GM19467 (cell line): ENCODE measurements at regions not wholly inside any gene's neighbourhood (a gene's known extent, or its start where the extent isn't known, plus 50 kb on each side); places are given as distances from the start of the nearest gene placed in this dataset.

Experiments
- ATAC-seq: cut with Tn5 transposase; IDR thresholded peaks from one replicate; pipeline ENCODE4 v1.9.1; 2021; ENCODE audit warnings: mild to moderate bottlenecking, moderate library complexity; ENCODE audit not compliant: unreplicated experiment

DNA sequence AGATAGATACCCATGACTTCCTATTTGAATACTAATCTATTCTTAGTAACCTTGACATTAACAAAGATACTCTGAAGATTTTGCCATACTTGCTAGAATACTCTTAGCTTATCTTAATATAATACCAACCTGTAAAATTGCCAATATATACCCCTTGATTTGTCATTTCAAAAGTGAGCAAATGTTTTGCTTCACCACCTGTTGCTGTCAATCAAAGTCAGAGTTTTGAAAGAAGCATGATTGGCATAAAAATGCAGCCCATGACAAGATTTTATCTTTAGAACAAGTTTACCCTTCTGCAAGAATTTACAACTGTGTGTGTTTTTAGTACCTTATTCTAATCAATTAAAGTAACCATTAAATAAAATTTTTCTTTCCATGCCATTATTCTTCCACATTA is 236.2 kb downstream of the TBX18 start:
- ATAC-seq: no peak

DNA sequence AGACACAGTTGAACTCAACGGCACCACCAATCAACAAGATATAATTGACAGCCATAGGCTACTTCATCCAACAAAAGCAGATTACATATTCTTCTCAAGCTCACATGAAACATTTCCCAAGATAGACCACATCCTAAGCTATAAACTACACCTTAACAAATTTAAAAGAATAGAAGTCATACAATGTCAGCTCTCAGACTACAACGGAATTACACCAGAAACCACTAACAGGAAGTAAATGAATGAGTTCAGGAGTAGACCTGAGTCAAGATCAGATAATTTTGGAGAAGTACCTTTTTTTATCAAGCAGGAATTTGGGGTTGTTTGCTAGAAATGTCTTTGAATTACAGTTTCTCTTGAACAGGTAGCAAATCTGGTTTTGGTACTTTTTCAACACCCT is 237.8 kb downstream of the TBX18 start:
- no peak for ATAC-seq

DNA sequence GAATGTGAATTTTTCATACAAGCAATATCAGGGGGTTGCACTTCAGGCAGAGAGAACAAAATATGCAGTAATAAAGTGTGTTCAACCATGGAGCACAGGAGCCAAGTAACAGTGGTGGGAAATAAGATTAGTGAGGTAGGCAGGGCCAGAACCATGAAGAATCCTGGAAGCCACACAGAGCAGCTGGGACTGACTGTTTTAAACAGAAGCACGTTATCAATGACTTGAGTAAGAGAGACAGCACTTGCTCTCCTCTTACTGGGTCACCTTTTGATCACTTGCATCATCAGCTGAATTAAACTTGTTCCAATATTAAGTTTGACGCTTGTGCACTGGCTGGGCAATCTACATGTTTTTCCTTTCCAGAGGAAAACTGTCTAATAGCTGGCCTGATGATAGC is 238.5 kb downstream of the TBX18 start:
- ATAC-seq: no peak

DNA sequence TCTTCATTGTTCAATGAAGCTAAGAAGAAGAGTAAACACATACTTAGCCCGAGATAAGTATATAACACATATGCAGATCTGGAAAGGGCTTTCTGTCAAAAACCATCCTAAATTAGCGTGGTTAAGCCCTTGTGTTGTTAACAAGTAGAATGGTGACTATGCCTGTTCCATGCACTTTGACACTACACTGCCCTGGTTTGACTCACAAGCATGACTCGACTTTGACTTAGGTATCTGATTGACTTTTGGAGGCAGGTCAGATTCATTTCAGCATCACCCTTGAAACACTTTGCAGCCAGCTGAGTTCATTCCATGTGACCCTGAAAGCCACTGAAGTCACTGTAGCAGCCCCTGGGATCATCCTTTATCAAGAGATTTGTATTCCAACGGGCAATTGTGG is 239.8 kb downstream of the TBX18 start:
- no peak for ATAC-seq

DNA sequence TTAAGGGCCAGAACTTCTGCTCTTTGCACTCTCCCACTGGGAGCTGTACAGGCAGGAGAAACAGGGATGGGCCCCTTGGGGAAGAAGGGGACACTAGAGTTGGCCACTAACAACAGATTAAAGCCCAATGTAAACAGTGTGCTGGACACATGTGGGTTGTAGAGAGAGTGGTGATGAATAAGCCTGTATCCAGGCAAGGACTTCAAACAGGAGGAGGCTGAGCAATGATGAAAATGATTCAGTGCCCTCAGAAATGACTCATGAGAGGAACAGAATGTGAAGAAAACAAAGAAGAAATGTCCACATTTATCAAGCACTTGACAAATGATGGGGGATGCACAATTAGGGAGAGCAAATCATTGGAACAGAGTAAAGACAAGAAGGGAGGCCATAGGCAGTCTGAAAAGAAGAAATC is 242.3 kb downstream of the TBX18 start:
- no peak for ATAC-seq

GRCh38 chr6:84521511-84521910 is 242.9 kb downstream of the TBX18 start:
- no peak for ATAC-seq

DNA sequence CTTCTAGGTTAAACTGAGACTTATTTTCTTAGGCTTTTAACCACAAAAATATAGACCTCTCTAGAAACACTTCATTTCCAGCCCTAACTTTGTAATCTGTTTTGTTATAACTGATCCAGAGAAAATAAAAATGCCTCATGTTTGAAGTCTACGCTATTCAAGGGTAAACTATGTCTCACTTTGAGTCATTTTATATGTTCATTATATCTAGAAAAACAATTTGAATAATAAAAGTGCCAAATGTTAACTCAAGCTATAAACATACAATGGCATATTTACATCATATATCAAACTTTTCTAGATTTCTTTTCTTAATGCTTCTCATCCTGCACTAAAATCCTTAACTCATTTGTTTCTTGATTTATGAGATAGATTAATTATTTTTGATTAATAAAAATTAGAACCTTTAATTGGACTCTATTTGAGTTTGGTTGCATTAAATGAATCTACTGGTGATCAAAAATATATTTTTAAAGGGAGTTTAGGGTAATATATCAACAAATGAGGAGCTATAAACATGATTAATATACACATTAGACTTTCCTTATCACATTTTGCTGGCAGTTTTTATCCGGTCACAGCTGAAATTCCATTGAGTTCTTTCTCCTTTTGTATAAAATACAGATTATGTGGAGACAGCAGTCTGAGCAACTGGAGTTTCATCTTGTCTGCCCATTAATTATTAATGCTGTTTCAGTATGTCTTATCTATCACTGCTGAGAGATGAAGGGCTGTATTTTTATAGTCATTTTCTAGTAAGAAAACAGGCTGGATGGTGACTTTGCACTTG is 246.5 kb downstream of the TBX18 start:
- ATAC-seq: no peak

DNA sequence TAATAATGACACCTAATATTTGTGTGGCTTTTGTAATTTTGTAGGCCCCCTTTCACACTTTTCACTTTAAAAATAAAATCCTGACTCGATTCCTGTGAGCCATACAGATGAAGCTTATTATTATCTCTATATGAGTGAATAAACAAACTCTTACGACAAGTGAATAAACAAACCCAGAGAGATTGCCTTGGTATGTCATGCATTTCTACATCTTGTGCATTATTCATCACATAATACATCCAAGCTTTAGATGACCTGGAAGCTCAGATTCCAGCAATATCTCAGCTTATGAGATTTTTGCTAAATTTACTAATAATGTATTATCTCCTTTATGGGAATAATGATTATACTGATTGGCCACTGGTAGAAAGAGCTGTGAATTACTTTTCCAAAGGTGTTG is 248.2 kb downstream of the TBX18 start:
- ATAC-seq: no peak

GRCh38 chr6:84515067-84515466 is 249.3 kb downstream of the TBX18 start:
- ATAC-seq: no peak

DNA sequence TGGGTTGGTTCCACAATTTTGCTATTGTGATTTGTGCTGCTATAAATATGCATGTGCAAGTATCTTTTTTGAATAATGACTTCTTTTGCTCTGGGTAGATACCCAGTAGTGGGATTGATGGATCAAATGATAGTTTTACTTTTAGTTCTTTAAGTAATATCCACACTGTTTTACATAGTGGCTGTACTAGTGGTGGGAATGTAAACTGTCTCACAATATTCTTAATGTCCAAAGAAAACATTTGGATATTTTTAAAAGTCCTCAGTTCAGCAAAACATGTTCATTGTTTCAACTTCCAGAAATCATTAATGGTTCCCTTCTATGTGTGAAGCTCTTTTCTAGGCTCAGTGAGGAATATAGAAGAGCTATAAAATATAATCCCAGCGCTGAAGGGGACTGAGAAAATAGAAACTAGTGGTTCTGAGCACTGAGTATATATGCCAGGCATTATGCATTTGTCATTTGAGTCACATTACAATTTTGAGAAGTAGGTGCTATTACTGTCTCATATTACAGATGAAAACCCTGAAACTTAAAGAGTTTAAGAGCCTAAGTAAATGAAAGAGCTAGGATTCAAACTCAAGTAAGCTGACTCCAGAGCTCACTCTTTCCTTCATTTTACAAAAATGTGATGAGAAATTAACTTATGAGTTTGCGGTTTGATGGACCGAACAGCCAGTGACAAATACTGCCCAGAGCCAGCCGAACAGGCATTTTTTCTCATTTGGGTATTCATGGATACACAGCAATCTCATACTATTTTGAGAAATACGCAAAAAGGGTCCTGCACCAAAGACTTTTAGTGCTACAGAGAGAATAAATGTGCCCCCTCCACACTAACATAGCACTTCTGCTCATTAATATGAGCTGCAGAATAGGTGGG is 250.1 kb downstream of the TBX18 start:
- ATAC-seq: no peak

GRCh38 chr6:84512391-84512790 is 252.0 kb downstream of the TBX18 start:
- ATAC-seq: no peak

DNA sequence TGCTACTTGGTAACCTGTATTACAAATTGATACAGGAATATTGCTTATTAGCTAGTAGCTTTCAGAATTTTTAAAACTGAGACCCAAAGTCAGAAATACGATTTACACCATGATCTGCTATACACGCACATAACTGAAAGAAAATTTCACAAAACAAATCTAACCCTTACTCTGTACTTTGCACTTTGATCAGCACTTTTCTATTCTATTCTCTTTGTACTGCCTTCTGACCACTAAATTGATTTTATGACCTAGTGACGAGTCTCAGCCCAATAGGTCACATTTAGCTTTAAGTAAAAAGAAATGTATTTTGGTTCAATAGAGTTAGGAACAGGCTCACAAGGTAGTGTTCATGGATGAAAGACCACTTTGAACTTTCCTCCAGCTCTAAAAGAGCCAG is 252.5 kb downstream of the TBX18 start:
- no peak for ATAC-seq

- no peak for ATAC-seq
Observed at GRCh38 chr6:84508981-84509380, 255.4 kb downstream of the TBX18 start.

- no peak for ATAC-seq
Observed at GRCh38 chr6:84508334-84508733, 256.1 kb downstream of the TBX18 start.

GRCh38 chr6:84504025-84504424 is 260.4 kb downstream of the TBX18 start:
- ATAC-seq: no peak

DNA sequence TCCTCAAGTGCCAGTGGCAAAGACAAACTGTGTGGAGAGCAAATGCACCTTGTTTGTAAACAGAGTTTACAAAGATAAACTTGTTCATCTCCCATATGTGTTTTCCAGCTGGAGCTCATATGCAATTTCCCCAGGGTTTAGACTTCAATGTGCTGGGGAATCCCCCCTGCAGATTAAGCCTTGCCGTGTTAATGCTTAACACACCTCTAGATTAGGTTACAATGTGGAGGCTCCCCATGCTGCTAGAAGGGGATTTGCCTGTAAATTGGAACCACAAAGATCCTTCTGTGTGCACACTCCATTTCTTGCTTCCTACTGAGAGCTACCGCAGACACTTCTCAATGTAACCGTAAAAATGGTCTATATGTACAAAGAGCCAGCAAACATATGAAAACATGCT is 263.1 kb downstream of the TBX18 start:
- no peak for ATAC-seq

- no peak for ATAC-seq
Observed at GRCh38 chr6:84500726-84501125, 263.7 kb downstream of the TBX18 start.

DNA sequence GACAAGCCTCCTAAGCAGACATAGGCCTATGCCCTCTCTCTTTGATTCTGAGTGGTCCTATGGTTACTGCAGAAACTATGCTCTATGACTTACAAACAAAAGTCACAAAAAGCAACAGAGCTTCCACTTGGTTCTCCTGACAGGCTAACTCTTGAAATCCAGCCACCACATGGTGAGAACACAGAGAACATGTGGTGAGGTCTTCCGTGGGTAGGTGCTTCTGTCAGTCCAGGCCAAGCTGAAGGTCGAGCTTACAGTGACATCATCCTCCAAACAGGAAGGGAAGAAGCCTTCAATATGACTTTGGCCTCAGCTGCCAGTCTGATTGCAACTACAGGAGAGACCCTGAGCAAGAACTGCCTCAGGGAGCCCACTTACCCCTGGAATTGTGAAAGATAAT is 265.5 kb downstream of the TBX18 start:
- no peak for ATAC-seq

DNA sequence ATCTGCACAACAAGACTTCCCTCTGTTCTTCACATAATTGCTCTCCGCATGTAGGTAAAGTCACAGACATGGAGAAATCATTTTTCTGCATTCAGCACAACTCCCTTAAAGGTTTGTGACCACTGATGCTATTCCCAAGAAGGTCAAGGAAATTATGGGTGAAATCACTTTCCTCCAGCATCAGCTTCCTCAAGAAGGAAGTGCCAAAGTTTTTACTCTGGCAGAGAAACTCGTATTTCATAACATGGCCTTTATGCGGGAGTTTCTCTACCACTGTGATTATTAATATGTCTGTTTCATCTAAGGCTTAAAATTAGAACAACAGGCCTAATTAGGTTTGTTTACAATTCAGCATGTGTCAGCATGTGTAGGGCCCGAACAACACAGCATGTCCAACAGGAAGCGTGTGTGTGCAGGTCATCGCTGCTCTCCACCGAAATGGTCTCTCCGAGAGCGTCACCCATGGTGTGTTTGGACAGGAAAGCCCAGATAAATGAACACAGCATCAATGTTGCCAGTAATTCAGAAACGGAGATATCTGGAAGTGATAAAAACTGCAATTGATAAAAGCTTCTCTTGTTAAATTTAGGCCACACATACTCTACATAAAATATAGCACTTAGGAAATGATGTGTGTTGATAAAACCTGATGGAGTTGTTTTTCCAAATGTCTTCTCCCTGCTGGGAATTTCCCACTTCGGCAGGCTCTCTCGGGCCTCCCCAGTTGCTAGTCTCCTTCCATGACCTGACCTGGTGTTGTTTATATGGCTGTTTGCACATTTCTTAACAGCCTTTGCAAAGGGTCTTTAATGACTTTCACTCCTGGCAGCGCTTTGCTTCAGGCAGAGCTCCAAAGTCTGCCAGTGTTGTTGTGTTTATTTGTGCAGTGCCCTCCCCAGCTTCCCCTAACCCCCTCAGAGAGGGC is 265.1 kb upstream of the CEP162 start:
- no peak for ATAC-seq

- ATAC-seq: no peak
Observed at GRCh38 chr6:84489598-84489997, 262.2 kb upstream of the CEP162 start.

DNA sequence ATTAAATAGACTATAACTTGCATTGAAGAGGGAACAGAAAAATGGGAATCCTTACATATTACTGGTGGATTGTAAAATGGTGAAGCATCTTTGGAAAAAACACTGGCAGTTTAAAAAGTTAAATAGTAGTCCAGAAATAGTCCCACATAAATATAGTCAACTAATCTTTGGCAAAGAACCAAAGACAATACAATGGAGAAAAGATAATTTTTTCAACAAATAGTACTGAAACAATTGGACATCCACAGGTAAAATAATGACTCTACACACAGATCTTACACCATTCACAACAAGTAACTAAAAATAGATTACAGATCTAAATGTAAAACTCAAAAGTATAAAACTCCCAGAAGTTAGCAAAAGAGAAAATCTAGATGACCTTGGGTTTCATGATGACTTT is 259.1 kb upstream of the CEP162 start:
- no peak for ATAC-seq
